H1 (cell line): ENCODE measurements at regions not wholly inside any gene's neighbourhood (a gene's known extent, or its start where the extent isn't known, plus 50 kb on each side); places are given as distances from the start of the nearest gene placed in this dataset.

Experiments
- FOSL1 ChIP-seq: IDR thresholded peaks from 2 replicates; pipeline ENCODE4 v1.6.1; 2011; ENCODE audit warnings: mild to moderate bottlenecking, low read depth, low read length, moderate library complexity; ENCODE audit not compliant: insufficient read depth
- JUN ChIP-seq: IDR thresholded peaks from 2 replicates; pipeline ENCODE4 v1.6.1; 2011; ENCODE audit warnings: low read depth, mild to moderate bottlenecking, improper control_type of control experiment, low read length
- MAX ChIP-seq: IDR thresholded peaks from 2 replicates; pipeline ENCODE4 v1.6.1; 2012; ENCODE audit warnings: inconsistent platforms
- TBP ChIP-seq: IDR thresholded peaks from 2 replicates; pipeline ENCODE4 v1.6.1; 2011; ENCODE audit warnings: low read depth, low read length, improper control_type of control experiment

DNA sequence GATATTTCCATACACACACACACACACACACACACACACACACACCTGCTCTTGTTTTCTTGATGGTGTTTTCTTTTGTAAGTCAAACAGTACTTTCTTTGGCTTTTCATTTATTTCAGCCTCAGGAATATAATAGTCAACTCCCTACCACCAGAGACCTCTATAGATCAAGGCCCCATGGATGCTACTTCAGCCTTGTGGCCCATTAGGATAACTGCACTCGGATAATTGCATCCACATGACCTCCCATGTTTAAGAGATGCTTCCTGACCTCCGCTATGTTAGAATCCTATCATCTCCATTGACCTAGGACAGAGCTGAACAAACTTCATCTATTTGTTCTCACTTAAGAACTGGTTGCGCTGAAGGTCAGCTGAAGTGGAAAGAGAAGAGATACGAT, 1094.0 kb upstream of the B3GALT2 start (continued):
- TF ChIP-seq MAX (no peak), JUN (no peak), FOSL1 (no peak), TBP (no peak)
